Stimulated activated CD8-positive, alpha-beta memory T cell treated with anti-CD3 and anti-CD28 coated beads, Interleukin-7, amount 100 ng/mL, for 1 hour (primary cell): ENCODE measurements at regions not wholly inside any gene's neighbourhood (a gene's known extent, or its start where the extent isn't known, plus 50 kb on each side); places are given as distances from the start of the nearest gene placed in this dataset.
"Not testable (repeated sequence)": the region's sequence is repeated elsewhere in the genome, so short reads cannot be mapped to it uniquely, and the experiment has no call there.

ENCODE experiments used
- DNase-seq, 2 donors: peaks; one replicate each; pipeline ENCODE4 v3.0.0-alpha.2; 2020; ENCODE audit warnings: low read depth in 2 of 2

GRCh38 chr6:99141906-99142305, 194.2 kb upstream of the FBXL4 start:
- DNase-seq = not testable (repeated sequence)

GRCh38 chr6:99138445-99138844, 190.7 kb upstream of the FBXL4 start:
- no peak for DNase-seq

- DNase-seq = no peak
These were observed 189.6 kb upstream of the FBXL4 start for GRCh38 chr6:99137314-99137713.

- DNase-seq = no peak
These were observed 188.7 kb upstream of the FBXL4 start for GRCh38 chr6:99136488-99136887.

GRCh38 chr6:99132026-99132635, 184.4 kb upstream of the FBXL4 start:
- DNase-seq = no peak

- no peak for DNase-seq
These were observed 183.4 kb upstream of the FBXL4 start for GRCh38 chr6:99130897-99131873.

GRCh38 chr6:99129835-99130234, 182.1 kb upstream of the FBXL4 start:
- no peak for DNase-seq

GRCh38 chr6:99121748-99122147, 174.0 kb upstream of the FBXL4 start:
- no peak for DNase-seq

- no peak for DNase-seq
These were observed 172.9 kb upstream of the FBXL4 start for GRCh38 chr6:99120641-99121040.

GRCh38 chr6:99119109-99120031, 171.6 kb upstream of the FBXL4 start:
- no peak for DNase-seq

GRCh38 chr6:99114769-99115406, 167.1 kb upstream of the FBXL4 start:
- no peak for DNase-seq

- DNase-seq = no peak
These were observed 163.8 kb upstream of the FBXL4 start for GRCh38 chr6:99111590-99111989.

- DNase-seq = no peak
These were observed 162.3 kb upstream of the FBXL4 start for GRCh38 chr6:99110029-99110428.

- no peak for DNase-seq
These were observed 156.5 kb upstream of the FBXL4 start for GRCh38 chr6:99104218-99104617.

GRCh38 chr6:99099243-99099642, 151.5 kb upstream of the FBXL4 start:
- DNase-seq = no peak

GRCh38 chr6:99096170-99096569, 148.4 kb upstream of the FBXL4 start:
- no peak for DNase-seq

GRCh38 chr6:99093456-99094190, 145.9 kb upstream of the FBXL4 start:
- no peak for DNase-seq

GRCh38 chr6:99092461-99092860, 144.7 kb upstream of the FBXL4 start:
- no peak for DNase-seq

- no peak for DNase-seq
These were observed 144.2 kb upstream of the FBXL4 start for GRCh38 chr6:99091985-99092384.

- DNase-seq = no peak
These were observed 132.4 kb upstream of the FBXL4 start for GRCh38 chr6:99080191-99080590.

GRCh38 chr6:99079058-99079457, 131.3 kb upstream of the FBXL4 start:
- no peak for DNase-seq
